CD4-positive, alpha-beta T cell (primary cell): ENCODE measurements at regions not wholly inside any gene's neighbourhood (a gene's known extent, or its start where the extent isn't known, plus 50 kb on each side); places are given as distances from the start of the nearest gene placed in this dataset.

Experiments
- ATAC-seq: fragments of 200-7000 bp; cut with Tn5 transposase; one replicate; pipeline ENCODE4 v1.10.0; 2022; ENCODE audit warnings: mild to moderate bottlenecking; ENCODE audit not compliant: poor library complexity
- CTCF ChIA-PET: fragments of 350-600 bp; sonication (Branson Sonifier 250); formaldehyde crosslinking; loops from one replicate; lab custom pipeline; 2021; ENCODE audit warnings: antibody characterized with exemption, inconsistent platforms; lab: Charles Lee
- POLR2A ChIA-PET: fragments of 350-600 bp; sonication (Branson Sonifier 250); formaldehyde crosslinking; loops from one replicate; lab custom pipeline; 2021; ENCODE audit warnings: antibody characterized with exemption, inconsistent platforms; lab: Charles Lee
- DNase-seq, 14 experiments: peaks; one replicate each; pipeline ENCODE4 v3.0.0-alpha.2; 2013 to 2020; ENCODE audit warnings: mixed read lengths in 2 of 14
- H3K27ac ChIP-seq, 2 donors: one replicate each; pipeline versions ENCODE4 v1.5.1 to v1.7.0; 2013; ENCODE audit warnings: low read length in 2 of 2, low read depth in 1 of 2, mild to moderate bottlenecking in 1 of 2
- H3K27me3 ChIP-seq, 2 experiments: 1 replicate in 1 of 2; 2 replicates in 1 of 2; pipeline versions ENCODE4 v1.6.1 to v1.7.0; 2013; ENCODE audit warnings: low read length in 2 of 2, control low read depth in 1 of 2, mild to moderate bottlenecking in 1 of 2, moderate library complexity in 1 of 2; ENCODE audit not compliant: insufficient read depth in 2 of 2, control insufficient read depth in 1 of 2
- H3K36me3 ChIP-seq: one replicate; pipeline ENCODE4 v1.6.1; 2013; ENCODE audit warnings: low read length, control low read depth; ENCODE audit not compliant: insufficient read depth
- H3K4me1 ChIP-seq: one replicate; pipeline ENCODE4 v1.6.1; 2013; ENCODE audit warnings: low read length, control low read depth; ENCODE audit not compliant: insufficient read depth
- H3K4me3 ChIP-seq: one replicate; pipeline ENCODE4 v1.5.1; 2013; ENCODE audit warnings: mild to moderate bottlenecking, low read length, moderate library complexity
- H3K9me3 ChIP-seq, 2 experiments: 1 replicate in 1 of 2; 2 replicates in 1 of 2; pipeline versions ENCODE4 v1.6.1 to v1.7.0; 2013; ENCODE audit warnings: low read length in 2 of 2, mild to moderate bottlenecking in 2 of 2, control low read depth in 1 of 2, moderate library complexity in 1 of 2; ENCODE audit not compliant: control insufficient read depth in 1 of 2, insufficient read depth in 1 of 2
- H3K27ac Mint-ChIP-seq: one replicate; pipeline ENCODE4 v1.8.0; 2020; ENCODE audit warnings: mixed read lengths
- H3K27me3 Mint-ChIP-seq: one replicate; pipeline ENCODE4 v1.8.0; 2021; ENCODE audit warnings: mixed read lengths
- H3K36me3 Mint-ChIP-seq: one replicate; pipeline ENCODE4 v1.8.0; 2021; ENCODE audit warnings: low read depth, mixed read lengths
- H3K4me1 Mint-ChIP-seq: one replicate; pipeline ENCODE4 v1.8.0; 2021; ENCODE audit warnings: low read depth, mixed read lengths
- H3K4me3 Mint-ChIP-seq: one replicate; pipeline ENCODE4 v1.8.0; 2020; ENCODE audit warnings: mild to moderate bottlenecking, mixed read lengths
- H3K9me3 Mint-ChIP-seq: one replicate; pipeline ENCODE4 v1.8.0; 2020; ENCODE audit warnings: mixed read lengths
- intact Hi-C, 2 experiments: fragments of 100-400 bp; cut with DNase I in 1 of 2; cut with micrococcal nuclease in 1 of 2; formaldehyde crosslinking; loops; one replicate each; pipeline versions ENCODE4 v1.15.1 to v1.9.0; 2023 to 2025; cut with DNase I, micrococcal nuclease
- TF ChIP-seq, protein P1 (sequence below): fragments of 200-600 bp; IDR thresholded peaks from one replicate; pipeline ENCODE4 v1.8.0; 2022; ENCODE audit warnings: antibody characterized with exemption, mild to moderate bottlenecking

DNA sequence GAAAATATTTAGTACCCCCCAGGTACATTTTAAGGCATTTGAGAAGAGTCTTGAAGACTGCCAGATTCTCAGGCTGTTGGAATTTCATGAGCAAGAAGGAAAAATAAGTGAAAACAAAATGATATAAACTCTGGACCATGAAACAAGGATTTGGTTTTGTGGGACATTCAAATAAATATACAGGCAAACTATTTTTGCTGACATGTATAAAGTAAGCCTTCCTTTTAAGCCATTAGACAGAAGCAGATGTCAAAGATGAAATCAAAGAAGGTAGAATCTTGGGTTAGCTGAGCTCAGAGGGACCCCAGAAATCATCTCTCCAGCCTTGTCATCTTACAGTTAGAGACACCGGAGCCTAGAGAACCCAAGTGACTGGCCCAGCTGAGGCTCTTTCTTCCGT lies 51.3 kb upstream of the ACSL3 start:
- CTCF ChIA-PET: no interaction called here
- POLR2A ChIA-PET: no interaction called here
- ATAC-seq (no peak), DNase-seq (no peak)
- H3K27me3 ChIP-seq: no peaks in the 10 kb centered on the region
- H3K4me3 ChIP-seq: no peak overlapping the region
- H3K4me1 ChIP-seq: no peaks in the 10 kb centered on the region
- Mint-ChIP-seq H3K36me3 (no peaks in the 10 kb centered on the region), H3K27ac (no peak overlapping the region), H3K27me3 (peaks cover 6% of the 10 kb centered on the region), H3K9me3 (no peaks in the 10 kb centered on the region), H3K4me1 (no peaks in the 10 kb centered on the region), H3K4me3 (no peak overlapping the region)
- no peaks in the 10 kb centered on the region for H3K9me3 ChIP-seq
- intact Hi-C loops: no loop called here
- no peak overlapping the region for H3K27ac ChIP-seq
- no peaks in the 10 kb centered on the region for H3K36me3 ChIP-seq
- TF ChIP-seq, protein P1, sequence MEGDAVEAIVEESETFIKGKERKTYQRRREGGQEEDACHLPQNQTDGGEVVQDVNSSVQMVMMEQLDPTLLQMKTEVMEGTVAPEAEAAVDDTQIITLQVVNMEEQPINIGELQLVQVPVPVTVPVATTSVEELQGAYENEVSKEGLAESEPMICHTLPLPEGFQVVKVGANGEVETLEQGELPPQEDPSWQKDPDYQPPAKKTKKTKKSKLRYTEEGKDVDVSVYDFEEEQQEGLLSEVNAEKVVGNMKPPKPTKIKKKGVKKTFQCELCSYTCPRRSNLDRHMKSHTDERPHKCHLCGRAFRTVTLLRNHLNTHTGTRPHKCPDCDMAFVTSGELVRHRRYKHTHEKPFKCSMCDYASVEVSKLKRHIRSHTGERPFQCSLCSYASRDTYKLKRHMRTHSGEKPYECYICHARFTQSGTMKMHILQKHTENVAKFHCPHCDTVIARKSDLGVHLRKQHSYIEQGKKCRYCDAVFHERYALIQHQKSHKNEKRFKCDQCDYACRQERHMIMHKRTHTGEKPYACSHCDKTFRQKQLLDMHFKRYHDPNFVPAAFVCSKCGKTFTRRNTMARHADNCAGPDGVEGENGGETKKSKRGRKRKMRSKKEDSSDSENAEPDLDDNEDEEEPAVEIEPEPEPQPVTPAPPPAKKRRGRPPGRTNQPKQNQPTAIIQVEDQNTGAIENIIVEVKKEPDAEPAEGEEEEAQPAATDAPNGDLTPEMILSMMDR: no peak

DNA sequence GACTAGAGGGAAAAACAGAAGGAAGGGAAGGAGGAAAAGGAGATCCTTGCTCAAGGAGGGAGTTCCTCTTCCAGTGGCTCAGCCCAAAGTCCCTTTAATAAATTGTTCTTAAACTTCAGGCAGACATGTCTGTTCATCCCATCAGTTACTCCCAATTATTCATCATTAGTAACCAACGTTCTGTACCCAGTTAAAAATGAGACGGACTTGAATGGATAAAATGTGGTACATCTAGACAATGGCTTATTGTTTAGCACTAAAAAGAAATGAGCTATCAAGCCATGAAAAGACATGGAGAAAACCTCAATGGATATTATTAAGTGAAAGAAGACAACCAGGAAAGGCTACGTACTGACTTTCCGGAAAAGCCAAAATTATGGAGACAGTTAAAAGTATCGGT lies 50.8 kb upstream of the ACSL3 start:
- no peaks in the 10 kb centered on the region for H3K27me3 ChIP-seq
- Mint-ChIP-seq H3K27me3 (peaks cover 6% of the 10 kb centered on the region), H3K9me3 (no peaks in the 10 kb centered on the region), H3K4me1 (no peaks in the 10 kb centered on the region), H3K27ac (no peak overlapping the region), H3K4me3 (no peak overlapping the region), H3K36me3 (no peaks in the 10 kb centered on the region)
- ChIA-PET POLR2A (no interaction called here), CTCF (no interaction called here)
- H3K36me3 ChIP-seq: no peaks in the 10 kb centered on the region
- TF ChIP-seq, protein P1: no peak
- intact Hi-C loops: no loop called here
- no peak for ATAC-seq
- no peak for DNase-seq
- H3K4me3 ChIP-seq: no peak overlapping the region
- no peaks in the 10 kb centered on the region for H3K4me1 ChIP-seq
- H3K9me3 ChIP-seq: no peaks in the 10 kb centered on the region
- no peak overlapping the region for H3K27ac ChIP-seq
